HCEC 1CT (cell line): ENCODE measurements at regions not wholly inside any gene's neighbourhood (a gene's known extent, or its start where the extent isn't known, plus 50 kb on each side); places are given as distances from the start of the nearest gene placed in this dataset.
A peak's percentile ranks its signal among the peaks of the same experiment; 100 is the strongest.
"Not testable (repeated sequence)": the region's sequence is repeated elsewhere in the genome, so short reads cannot be mapped to it uniquely, and the experiment has no call there.

ENCODE experiments used
- DNase-seq: peaks from one replicate; pipeline ENCODE4 v3.0.0-alpha.2; 2017

DNA sequence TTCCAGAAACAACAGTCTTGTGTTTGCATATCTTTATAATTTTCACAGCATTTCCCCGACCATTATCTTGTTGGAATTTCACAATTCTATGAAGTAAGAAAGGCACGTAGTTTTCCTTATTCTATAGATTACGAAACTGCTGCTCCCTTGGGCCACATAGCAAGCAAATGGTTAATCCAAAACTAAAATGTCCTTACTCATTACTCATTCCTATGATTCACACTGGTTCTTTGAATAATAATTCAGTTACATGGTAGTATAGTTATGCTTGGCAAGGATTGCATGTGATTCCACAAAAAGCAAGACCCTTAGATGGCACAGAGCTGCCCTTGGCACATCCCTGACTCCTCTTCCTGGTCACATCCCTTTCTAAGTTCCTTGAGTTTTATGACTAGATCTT is 51.2 kb downstream of the OR13H1 start:
- DNase-seq = no peak

DNA sequence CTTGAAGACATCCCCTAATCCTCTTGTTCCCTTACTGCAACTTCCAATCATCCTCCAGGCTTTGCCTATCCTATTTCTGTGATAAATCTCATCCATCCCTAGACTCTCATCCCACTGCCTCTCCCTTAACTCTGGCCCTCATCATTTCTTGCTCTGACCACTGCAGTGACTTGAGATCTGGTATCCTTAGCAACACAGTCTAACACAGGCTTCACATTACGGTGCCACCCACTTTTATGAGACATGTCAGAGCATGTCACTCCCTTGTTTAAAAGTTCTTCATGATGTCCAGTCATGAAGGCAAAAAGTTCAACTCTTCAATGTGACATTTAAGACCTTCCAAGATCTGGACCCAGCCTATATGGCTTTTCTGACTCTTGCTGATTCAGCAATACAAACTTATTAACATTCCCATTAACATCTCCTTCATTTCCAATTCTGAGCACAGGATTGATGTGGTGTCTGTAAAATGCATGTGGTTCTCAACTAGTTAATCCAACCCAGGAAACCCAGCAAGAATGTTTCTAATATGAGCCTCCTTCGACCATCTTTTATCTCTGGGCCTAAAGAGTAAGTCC is 64.0 kb downstream of the OR13H1 start:
- no peak for DNase-seq

DNA sequence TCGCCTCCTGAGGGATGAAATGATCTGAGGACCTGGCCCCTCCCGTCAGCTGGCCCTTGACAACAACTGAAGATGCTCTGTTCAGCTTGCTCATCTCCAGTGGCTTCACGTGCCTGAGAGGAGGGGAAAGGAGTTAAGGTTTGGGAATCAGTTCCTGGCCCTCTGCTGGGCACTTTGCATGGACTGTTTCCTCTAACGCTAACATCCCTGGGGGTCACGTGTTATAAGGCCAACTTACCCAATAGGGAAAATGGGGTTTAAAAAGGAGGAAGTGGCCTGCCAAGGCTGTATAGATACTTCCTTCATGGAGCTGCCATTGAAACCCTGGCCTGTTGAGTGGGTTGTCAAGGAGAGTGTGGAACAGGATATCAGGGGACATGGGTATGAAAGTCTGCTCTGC is 65.6 kb downstream of the OR13H1 start:
- no peak for DNase-seq

DNA sequence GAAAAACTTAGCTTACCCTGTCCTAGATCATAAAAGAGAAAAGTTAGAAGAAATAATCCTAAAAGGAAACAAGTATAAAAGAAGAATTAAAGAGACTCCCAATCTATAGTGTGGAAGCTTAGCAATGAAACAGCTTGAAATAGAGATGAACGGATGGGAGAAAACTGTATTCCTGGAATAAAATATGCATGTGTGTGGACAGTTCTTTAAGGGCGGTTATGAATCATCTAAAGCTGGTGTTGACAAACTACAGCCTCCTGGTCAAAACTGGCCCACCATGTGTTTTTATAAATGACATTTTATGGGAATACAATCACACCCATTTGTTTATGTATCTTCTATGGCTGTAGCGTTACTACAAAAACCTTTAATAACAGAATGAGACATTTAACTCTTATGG is 69.4 kb downstream of the OR13H1 start:
- DNase-seq = no peak

DNA sequence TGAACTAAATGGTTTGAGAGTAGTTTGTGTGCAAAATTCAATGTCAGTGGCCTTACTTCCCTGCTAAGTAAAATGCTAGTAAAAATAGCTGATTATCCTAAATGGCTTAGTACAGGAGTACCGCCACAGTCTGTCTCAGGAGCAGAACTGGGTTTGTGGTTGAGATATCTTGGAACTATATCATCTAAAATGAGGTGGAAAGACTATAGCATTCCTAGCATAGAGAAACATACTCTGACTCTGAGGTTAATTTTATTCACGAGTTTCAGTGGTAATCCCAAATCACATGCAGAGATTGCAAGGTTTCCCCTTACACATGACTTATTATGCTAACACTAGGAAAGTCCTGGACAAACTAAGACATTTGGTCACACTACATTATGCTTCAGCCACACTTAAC is 70.4 kb downstream of the OR13H1 start:
- DNase-seq = no peak

DNA sequence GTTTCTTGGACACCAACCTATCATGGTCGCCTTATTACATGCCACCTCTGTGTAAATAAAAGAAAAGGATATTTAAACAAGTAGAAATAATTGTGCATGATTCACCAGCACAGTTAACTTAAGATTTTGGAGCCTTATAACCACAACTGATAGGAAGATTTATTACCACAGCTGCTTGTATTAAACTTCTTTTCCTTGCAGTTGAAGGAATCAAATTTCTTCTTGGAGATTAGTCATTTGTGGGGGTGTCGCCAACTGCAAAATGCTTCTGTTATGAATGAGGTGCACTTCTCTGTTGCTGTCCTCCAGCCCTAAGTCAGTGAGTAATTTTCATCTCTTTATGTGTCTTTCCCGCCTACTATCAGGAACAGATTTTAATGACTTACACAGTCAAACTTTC is 73.3 kb downstream of the OR13H1 start:
- DNase-seq = peak; percentile 48

DNA sequence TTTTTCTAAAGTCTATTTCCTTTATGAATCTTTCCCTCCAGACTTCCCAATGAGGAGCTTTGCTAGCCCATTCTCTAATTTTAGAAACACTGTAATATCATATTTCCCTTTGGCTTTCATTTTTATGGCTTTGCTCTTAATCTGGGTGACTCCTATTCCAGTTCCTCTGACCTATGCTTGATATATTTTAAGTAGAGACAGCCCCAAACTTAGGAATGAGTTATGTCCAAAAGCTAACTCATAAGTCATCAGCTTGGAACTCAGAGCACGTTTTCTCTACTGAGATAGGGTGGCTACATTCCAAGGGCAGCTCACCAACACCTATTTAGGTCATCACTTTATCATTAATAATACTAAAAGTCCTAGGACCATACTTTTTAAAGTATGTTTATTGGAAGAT is 77.8 kb downstream of the OR13H1 start:
- DNase-seq = peak; percentile 17

DNA sequence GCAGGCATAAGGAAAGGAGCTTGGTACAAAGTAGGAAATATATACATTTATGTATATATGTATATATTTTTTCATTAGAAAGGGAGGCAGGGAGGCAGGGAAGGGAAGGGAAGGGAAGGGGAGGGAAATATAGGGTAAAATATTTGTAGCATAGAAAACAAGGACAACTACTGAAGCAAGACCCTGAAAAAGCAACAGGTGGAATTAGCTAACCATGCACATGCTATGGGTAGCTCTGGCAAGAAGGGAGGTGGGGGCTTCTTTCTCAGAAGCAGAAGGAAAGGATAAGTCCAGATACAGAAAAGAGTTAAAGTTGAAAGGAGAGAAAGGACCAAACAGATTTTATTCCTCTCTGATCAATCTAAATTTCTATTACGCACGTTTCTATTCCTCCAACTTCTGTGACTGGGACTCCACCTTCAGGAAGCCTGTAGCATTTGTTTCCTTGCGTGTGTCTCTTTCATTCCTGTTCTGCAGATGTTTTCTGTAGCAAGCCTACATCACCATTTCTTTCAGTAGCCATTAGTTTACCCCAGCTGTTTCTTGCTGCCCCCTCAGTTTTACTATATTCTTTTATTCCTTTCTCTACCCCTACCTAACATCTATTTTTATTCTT is 82.9 kb downstream of the OR13H1 start:
- DNase-seq = no peak

DNA sequence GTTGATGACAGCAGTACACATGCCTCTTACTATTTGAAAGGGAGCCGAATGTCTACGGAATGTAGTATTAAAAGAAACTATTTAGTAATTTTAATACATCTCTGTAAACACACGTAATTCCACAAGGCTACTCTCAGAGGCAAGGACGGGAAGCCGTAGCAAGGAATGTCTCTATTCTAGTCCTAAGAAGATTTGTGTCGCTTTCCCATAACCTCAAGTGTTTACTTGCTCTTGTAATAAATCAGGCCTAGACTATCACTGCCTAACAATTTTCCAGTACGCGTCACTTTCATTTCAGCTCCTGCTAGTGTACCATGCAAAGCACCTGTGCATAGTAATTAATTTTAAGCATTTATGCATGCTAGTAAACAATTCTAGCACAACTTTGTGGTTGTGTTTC is 86.7 kb downstream of the OR13H1 start:
- no peak for DNase-seq

DNA sequence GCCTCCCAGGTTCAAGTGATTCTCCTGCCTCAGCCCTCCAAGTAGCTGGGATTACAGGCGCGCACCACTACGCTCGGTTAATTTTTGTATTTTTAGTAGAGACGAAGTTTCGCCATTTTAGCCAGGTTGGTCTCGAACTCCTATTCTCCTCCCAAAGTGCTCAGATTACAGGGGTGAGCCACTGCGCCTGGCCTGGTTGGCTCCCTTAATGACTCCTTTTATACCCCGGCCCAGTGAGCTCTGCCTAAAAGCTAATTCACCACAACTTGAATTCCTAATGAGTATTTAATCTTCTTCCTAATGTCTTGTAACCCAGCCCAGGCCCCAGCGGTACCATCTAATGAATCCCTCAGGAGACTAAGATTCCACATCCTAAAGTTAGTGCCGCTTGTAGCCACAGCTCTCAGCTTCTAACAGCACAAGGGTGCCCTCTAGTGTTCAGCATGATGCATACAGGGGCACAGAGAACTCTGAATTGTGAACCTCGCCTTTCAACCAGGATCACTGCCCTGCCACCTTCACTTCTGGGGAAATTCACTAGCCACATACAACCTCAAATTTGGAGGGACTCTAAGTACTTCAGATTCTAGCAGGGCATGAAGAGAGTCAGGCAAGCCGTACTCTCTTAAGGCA is 89.5 kb downstream of the OR13H1 start:
- DNase-seq = peak; percentile 34

DNA sequence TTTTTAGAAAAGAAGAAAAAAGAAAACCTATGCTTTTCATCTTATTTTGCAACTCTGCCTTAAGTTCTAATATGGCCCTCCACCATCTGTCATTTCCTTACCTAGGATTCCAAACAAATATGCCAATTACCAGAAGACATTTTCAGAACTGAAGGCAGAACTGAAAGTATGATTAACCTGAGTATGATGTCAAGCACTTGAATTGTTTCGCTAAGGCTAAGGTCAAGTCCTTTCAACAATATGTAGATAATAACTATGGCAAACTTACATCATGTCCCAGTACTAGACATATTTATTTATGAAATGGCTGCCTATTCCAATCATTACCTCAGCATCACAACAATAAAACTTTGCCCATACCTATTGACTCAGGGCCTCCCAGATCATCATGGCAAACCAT is 91.0 kb downstream of the OR13H1 start:
- DNase-seq = no peak

DNA sequence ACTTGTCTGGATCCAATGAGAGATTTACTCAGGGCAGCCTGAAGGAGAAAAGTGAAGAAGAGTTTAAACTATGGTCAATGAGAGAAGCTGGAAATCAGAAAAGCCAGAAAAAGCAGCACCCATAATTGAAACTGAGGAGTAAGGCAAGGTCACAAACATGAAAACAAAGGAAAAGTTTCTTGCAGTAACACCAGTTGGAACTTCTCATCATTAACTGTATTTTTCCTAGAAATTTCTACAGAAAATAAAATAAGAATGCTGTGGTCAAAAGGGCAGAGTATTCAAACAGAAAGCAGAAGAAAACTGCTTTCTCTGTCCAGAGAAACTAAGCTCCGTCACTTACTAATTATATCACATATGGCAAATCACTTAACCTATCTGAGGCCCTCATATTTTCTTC is 102.2 kb downstream of the OR13H1 start:
- DNase-seq = no peak

DNA sequence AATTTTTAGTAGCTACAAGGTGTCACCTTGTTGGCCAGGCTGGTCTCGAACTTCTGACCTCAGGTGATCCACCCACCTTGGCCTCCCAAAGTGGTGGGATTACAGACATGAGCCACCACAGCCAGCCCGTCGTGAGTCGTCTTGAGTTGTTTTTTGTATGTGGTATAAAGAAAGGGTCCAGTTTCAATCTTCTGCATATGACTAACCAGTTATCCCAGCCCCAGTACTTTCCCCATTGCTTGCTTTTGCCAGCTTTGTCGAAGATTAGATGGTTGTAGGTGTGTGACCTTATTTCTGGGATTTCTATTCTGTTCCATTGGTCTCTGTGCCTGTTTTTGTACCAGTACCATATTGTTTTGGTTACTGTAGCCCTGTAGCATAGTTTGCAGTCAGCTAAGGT is 105.9 kb downstream of the OR13H1 start:
- DNase-seq = no peak

DNA sequence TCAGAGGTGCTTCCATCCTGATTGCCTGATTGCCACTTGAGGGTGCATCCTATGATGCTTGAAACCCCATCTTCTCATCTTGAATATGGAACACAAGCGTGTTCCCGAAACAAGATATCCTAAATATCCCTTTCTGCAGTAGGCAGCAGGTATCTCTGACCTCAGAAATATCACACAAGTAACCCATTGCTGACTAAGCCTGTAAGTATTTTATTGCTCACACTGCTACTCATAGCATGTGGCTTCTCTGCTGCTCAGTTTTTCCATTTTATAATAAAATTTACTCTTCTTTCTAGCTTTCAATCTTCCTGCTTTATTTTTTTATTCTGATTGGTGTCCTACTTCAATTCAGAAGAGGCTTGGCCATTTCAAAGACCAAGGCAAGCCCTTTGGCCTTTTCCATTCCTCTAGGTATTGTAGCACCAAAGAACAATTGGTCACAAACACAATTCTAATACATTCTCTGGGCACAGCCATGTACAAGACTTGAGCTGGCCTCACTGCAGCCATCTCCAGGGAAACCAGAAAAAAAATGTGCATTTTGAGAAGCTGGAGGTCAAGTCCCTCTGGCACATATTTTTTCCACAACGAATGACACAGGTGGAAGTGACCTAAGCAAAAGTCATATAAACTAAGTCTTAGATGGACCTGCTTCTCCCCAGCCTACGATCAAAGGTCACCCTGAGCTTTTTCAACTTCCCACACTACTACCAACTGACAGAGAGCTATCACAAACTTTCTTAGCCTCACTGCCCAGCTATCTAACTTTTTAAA is 107.0 kb downstream of the OR13H1 start:
- DNase-seq = no peak

DNA sequence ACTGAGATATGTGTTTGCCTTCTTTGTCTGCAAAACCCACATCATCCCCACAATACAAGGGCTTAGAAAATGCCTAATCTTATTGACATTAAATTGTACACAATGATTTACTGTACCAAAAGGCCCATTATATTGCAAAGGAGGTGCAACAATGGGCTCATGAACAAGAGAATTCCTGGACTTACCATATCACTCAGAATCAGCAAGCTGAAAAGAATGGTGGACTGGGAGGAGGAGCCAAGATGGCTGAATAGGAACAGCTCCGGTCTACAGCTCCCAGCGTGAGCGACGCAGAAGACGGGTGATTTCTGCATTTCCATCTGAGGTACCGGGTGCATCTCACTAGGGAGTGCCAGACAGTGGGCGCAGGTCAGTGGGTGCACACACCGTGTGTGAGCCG is 119.9 kb downstream of the OR13H1 start:
- not testable (repeated sequence) for DNase-seq

DNA sequence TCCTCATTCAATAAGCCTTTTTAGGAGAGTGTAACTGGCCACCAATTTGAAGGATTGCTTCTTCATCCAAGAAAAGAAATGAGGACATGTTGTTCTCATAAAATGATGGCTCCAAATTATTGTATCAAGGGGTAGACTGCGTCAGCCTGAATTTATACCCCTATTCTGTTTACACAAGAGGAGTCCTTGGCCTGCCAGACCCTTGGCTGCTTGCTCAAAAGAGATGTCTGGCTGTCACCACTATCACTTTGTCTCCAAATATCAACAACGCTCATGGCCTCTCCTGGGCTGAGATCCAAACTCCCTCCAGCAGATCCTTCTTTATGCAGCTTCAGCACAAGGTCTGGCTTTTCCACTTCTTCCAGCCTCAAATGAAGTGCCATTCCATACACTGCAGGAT is 127.9 kb downstream of the OR13H1 start:
- no peak for DNase-seq

DNA sequence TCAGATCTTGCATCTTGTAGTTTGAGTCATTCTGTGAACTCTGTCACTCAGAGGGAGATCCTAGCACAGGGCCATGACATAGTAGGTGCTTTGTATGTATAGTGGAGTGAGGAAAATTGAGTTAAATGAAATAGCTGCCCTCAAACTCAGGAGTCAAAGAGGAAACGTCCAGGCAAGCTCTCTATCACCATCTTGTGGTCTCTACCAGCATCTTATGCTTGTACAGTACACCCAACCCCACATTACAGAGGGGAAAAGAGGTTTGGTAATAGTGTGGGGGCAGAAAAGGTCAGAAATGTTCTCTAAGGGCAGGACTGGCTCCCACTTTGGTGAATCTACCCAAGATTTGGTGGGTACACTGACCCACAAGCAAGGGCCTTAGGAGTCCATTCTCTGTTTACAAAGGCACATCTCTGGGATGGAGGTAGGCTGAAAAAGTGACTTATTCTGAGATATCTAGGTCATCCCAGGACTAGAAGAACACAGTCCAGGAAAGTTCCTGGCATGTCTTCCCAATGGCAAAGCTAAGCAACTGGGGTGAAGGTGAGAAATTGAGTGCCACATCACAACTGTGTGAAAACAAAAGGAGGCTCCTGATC is 131.8 kb downstream of the OR13H1 start:
- DNase-seq = peak; percentile 13

DNA sequence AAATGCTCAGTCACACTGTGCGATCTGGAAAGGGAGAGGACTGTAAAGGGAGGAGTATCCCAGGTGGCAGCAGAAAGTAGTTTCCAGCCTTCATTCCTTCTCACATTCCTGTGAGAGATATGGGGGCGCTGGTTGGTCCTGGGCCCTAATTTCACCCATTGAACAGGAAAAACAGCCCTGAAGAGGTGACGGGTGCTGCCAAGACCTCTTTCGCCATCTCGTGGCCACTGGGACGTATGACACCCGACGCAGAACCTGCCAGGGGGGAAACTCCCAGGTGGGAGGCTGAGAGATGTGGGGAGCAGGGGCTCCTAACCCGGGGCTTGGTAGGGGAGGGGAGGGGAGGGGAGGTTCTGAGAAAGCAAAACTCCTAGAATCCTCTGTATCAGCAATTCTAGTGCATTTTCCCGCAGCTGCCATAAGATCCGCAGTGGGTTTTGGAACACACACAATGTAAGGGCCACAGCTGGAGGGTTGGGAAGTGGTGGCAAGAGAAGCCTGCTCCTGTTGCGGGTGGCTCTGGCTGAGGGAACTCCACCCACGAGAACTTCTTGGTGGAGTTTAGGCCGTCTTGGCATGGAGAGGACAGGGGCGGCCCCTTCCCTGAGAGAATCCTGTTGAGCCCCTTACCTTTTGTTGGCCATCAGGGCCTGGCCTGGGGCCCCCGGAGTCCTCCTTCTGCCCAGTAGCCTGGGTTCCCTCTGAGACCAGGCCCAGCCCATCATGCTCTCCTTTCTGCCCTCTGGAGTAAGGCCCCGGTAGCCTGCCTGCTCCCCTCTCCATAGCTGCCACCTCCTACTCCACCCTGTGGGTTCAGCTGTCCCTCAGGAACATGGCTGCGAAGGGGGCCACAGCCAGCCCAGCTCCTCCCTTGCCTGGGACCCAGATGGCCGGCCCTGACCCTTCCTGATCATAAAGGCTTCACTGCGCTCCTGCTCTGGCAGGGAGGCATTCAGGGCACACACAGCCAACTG is 134.1 kb downstream of the OR13H1 start:
- peak; percentile 4 for DNase-seq

DNA sequence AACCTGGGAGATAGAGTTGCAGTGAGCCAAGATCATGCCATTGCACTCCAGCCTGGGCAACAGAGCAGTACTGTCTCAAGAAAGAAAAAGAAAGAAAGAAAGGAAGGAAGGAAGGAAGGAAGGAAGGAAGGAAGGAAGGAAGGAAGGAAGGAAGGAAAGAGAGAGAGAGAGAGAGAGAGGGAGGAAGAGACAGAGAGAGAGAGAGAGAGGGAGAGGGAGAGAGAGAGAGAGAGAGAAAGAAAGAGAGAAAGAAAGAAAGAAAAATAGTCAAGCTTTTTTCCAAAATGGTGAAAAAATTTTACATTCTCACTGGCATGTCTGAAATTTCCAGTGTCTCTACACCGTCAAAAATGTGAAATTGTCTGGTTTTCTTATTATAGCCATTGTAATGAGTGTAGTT is 138.9 kb downstream of the OR13H1 start:
- not testable (repeated sequence) for DNase-seq

DNA sequence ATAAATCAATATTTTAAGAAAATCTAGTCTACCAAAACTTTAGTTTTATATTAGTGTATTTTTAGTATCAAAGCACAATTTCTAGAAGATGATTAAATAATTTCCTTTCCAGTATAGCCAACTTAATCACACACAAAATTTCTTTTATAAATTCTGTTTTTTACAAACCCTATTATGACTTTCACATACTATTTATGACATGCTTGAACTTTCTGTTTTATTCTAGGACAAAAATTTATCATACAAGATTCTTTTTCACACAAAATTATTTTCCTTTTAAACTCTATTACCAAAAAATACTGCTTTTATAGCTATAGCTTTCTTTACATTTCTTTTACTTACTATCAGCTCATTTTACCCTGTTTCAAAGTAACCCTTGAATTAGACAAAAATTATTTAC is 149.5 kb downstream of the OR13H1 start:
- DNase-seq = no peak

DNA sequence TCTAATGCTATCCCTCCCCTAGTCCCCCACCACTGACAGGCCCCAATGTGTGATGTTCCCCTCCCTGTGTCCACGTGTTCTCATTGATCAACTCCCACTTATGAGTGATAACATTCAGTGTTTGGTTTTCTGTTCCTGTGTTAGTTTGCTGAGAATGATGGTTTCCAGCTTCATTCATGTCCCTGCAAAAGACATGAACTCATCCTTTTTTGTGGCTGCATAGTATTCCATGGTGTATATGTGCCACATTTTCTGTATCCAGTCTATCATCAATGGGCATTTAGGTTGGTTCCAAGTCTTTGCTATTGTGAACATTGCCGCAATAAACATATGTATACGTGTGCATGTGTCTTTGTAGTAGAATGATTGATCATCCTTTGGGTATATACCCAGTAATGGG is 153.1 kb downstream of the OR13H1 start:
- not testable (repeated sequence) for DNase-seq

DNA sequence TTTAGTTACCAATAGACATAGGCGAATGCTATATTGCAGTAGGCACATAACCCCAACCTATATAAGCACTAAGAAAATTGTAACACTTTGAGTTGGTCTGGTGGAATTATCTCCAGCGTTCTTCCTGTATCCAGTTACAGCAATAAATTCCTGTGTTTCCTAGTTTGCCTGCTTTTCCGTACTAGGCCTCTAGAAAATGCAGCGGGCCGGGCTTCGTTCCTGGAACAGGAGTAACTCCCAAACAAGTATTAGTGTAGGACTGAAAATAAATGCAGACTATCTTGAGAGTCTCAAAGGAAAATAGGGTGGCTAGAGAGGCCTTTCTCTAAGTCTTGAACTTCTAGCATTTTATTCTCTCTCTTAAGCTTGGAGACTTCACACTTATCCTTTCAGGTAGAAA is 159.8 kb downstream of the OR13H1 start:
- DNase-seq = no peak
